DND-41 (cell line): ENCODE measurements at regions not wholly inside any gene's neighbourhood (a gene's known extent, or its start where the extent isn't known, plus 50 kb on each side); places are given as distances from the start of the nearest gene placed in this dataset.

Source experiments
- ATAC-seq: fragments of 200-7000 bp; cut with Tn5 transposase; 3 replicates; pipeline ENCODE4 v1.9.1; 2021; ENCODE audit warnings: low read depth; ENCODE audit not compliant: insufficient read depth
- DNase-seq: peaks from one replicate; pipeline ENCODE4 v3.0.0-alpha.2; 2020
- H2AFZ ChIP-seq: 2 replicates; pipeline ENCODE4 v1.6.0; 2012; ENCODE audit warnings: low read depth, low read length
- H3K27ac ChIP-seq: 2 replicates; pipeline ENCODE4 v1.5.1; 2012; ENCODE audit warnings: low read length, inconsistent platforms
- H3K27me3 ChIP-seq: fragments of 200-600 bp; sonication (generic); 2 replicates; pipeline ENCODE4 v1.6.0; 2012; ENCODE audit warnings: low read length, mild to moderate bottlenecking, inconsistent platforms; ENCODE audit not compliant: insufficient read depth, poor library complexity
- H3K36me3 ChIP-seq: 2 replicates; pipeline ENCODE4 v1.5.1; 2012; ENCODE audit warnings: low read length, inconsistent platforms; ENCODE audit not compliant: insufficient read depth
- H3K4me1 ChIP-seq: 2 replicates; pipeline ENCODE4 v1.5.1; 2012; ENCODE audit warnings: mild to moderate bottlenecking, low read length; ENCODE audit not compliant: insufficient read depth
- H3K4me2 ChIP-seq: 2 replicates; pipeline ENCODE4 v1.6.0; 2012; ENCODE audit warnings: mild to moderate bottlenecking, moderate library complexity, low read length, inconsistent platforms; ENCODE audit not compliant: insufficient read depth
- H3K4me3 ChIP-seq, 2 experiments: fragments of 200-600 bp in 1 of 2; shearing (Covaris generic) in 1 of 2; 2 replicates each; pipeline ENCODE4 v1.5.1; 2012 to 2016; ENCODE audit warnings: inconsistent platforms in 2 of 2, low read length in 2 of 2, mild to moderate bottlenecking in 2 of 2, low read depth in 1 of 2, moderate library complexity in 1 of 2
- H3K79me2 ChIP-seq: 2 replicates; pipeline ENCODE4 v1.6.0; 2012; ENCODE audit warnings: low read length, inconsistent platforms; ENCODE audit not compliant: insufficient read depth
- H3K9ac ChIP-seq: 2 replicates; pipeline ENCODE4 v1.6.0; 2012; ENCODE audit warnings: low read depth, mild to moderate bottlenecking, inconsistent platforms, low read length, moderate library complexity
- H3K9me3 ChIP-seq: 2 replicates; pipeline ENCODE4 v1.5.1; 2012; ENCODE audit warnings: low read length, moderate library complexity, mild to moderate bottlenecking, inconsistent platforms; ENCODE audit not compliant: insufficient read depth, severe bottlenecking
- H4K20me1 ChIP-seq: 2 replicates; pipeline ENCODE4 v1.6.0; 2012; ENCODE audit warnings: low read length; ENCODE audit not compliant: insufficient read depth
- EZH2 ChIP-seq: IDR thresholded peaks from 3 replicates; pipeline ENCODE4 v1.6.1; 2012; ENCODE audit warnings: borderline replicate concordance, low read depth, mild to moderate bottlenecking, moderate library complexity, low read length, inconsistent platforms; ENCODE audit not compliant: severe bottlenecking
- TF ChIP-seq, protein P1 (sequence below): IDR thresholded peaks from 2 replicates; pipeline ENCODE4 v1.5.1; 2012; ENCODE audit warnings: borderline replicate concordance, low read length, moderate library complexity, mild to moderate bottlenecking; ENCODE audit not compliant: poor library complexity, severe bottlenecking; ENCODE audit errors: extremely low read depth

DNA sequence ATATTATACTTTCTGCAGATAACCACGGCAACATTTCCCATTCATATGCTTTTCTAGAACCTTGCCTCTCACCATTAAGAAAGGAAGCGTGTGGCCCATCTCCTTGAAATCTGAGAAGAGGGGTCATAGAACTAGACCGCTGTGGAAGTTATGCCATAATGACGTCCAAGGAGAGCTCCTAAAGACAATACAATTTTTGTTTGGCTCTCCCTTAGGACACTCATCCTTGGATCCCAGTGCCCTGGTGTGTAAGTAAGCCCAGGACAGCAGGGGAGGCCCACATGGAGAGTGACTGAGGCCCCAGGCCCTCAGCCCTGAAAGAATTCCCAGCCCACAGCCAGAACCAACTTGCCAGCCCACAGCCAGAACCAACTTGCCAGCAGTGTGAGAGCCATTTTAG, 379.6 kb downstream of the FOXA2 start:
- no peaks in the 10 kb centered on the region for H3K36me3 ChIP-seq
- H2AFZ ChIP-seq: no peak overlapping the region; the same call in 1 of the 2 replicates
- H3K9ac ChIP-seq: no peak overlapping the region
- ATAC-seq (no peak), DNase-seq (no peak)
- no peaks in the 10 kb centered on the region for H3K4me1 ChIP-seq
- no peaks in the 10 kb centered on the region for H3K79me2 ChIP-seq
- no peaks in the 10 kb centered on the region for H3K9me3 ChIP-seq
- no peak overlapping the region for H3K4me2 ChIP-seq
- H4K20me1 ChIP-seq: no peaks in the 10 kb centered on the region
- H3K4me3 ChIP-seq: no peak overlapping the region
- no peak overlapping the region for H3K27ac ChIP-seq
- H3K27me3 ChIP-seq: no peaks in the 10 kb centered on the region
- TF ChIP-seq EZH2: no peak
- TF ChIP-seq, protein P1, sequence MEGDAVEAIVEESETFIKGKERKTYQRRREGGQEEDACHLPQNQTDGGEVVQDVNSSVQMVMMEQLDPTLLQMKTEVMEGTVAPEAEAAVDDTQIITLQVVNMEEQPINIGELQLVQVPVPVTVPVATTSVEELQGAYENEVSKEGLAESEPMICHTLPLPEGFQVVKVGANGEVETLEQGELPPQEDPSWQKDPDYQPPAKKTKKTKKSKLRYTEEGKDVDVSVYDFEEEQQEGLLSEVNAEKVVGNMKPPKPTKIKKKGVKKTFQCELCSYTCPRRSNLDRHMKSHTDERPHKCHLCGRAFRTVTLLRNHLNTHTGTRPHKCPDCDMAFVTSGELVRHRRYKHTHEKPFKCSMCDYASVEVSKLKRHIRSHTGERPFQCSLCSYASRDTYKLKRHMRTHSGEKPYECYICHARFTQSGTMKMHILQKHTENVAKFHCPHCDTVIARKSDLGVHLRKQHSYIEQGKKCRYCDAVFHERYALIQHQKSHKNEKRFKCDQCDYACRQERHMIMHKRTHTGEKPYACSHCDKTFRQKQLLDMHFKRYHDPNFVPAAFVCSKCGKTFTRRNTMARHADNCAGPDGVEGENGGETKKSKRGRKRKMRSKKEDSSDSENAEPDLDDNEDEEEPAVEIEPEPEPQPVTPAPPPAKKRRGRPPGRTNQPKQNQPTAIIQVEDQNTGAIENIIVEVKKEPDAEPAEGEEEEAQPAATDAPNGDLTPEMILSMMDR: no peak

DNA sequence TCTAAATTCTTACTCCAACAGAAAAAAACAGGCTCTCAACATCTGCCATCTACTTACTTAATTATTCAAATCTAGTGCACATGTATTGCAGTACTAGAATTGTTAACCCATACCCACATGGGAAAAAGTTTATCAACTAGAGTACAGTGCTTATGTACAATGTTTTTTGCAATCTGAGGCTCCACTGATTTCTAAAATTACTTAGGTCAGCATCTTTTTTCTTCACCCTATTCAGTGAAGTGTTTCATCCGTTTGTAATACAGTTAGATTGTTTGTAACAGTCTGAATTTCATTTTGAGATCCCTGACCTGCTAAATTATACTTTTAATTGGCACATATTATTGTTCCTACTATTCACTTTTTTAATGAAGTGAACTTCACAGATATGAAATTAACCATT, 402.2 kb downstream of the FOXA2 start:
- no peak overlapping the region for H2AFZ ChIP-seq
- DNase-seq (no peak), ATAC-seq (no peak)
- no peaks in the 10 kb centered on the region for H3K9me3 ChIP-seq
- H3K79me2 ChIP-seq: no peaks in the 10 kb centered on the region
- no peak overlapping the region for H3K4me3 ChIP-seq
- H3K27me3 ChIP-seq: no peaks in the 10 kb centered on the region
- H3K36me3 ChIP-seq: no peaks in the 10 kb centered on the region
- TF ChIP-seq, protein P1: no peak
- no peak overlapping the region for H3K27ac ChIP-seq
- H4K20me1 ChIP-seq: no peaks in the 10 kb centered on the region
- H3K9ac ChIP-seq: no peak overlapping the region
- no peak overlapping the region for H3K4me2 ChIP-seq
- no peaks in the 10 kb centered on the region for H3K4me1 ChIP-seq

DNA sequence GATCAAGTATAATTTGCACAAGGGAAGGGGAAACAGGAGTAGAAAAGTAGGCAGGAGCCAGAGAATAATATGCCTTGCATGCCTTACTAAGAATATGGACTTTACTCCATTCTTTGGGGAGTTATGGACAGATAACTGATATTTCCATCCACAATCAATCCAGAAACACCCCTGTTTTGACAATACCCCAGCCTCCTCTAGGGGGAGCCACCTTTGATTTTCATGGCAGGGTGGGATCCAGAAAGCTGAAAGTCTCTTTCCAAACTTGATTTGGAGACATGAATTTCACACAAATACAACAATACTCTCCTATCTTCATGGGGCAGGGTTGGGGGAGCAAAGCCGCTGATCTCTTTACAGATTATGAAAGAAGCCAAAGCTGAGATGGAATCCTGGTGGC, 404.1 kb downstream of the FOXA2 start:
- Histone ChIP-seq H3K4me3 (no peak overlapping the region), H3K4me2 (no peak overlapping the region), H3K9me3 (no peaks in the 10 kb centered on the region), H3K36me3 (no peaks in the 10 kb centered on the region), H4K20me1 (no peaks in the 10 kb centered on the region), H3K9ac (no peak overlapping the region), H2AFZ (no peak overlapping the region), H3K27ac (no peak overlapping the region), H3K79me2 (no peaks in the 10 kb centered on the region), H3K27me3 (no peaks in the 10 kb centered on the region), H3K4me1 (no peaks in the 10 kb centered on the region)
- ATAC-seq (no peak), DNase-seq (peak; percentile 11)
- no peak for TF ChIP-seq EZH2
- TF ChIP-seq, protein P1: peak; percentile 61

DNA sequence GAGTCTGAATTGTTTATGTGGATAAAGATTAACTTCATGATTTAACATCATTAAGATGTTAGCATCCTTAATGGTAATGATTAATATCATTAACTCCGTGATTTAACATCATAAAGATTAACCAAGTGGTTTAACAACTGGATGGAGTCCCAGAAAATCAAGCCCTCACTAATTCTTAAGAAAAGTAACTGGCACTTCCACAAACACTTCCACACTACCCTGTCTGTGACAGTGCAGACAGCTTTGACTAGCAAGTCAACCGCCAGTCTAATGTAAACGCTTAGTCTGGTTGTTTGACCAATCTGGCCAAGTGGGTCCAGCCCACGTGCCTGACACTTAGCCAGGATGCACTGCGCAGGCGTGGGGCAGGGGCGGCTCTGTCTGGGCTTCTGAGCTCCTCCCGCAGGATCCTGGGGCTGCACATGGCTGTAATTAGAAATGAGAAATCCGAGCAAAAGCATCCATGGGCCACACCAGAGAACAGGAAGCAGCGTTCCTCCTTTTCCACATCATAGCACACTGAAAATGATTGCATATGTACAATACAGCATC, 424.2 kb downstream of the FOXA2 start:
- Histone ChIP-seq H3K36me3 (no peaks in the 10 kb centered on the region), H3K27ac (no peak overlapping the region), H3K9me3 (no peaks in the 10 kb centered on the region), H3K4me2 (no peak overlapping the region), H4K20me1 (no peaks in the 10 kb centered on the region), H3K9ac (no peak overlapping the region), H3K79me2 (no peaks in the 10 kb centered on the region), H3K4me1 (no peaks in the 10 kb centered on the region), H2AFZ (no peak overlapping the region), H3K4me3 (no peak overlapping the region), H3K27me3 (peaks cover 21% of the 10 kb centered on the region)
- ATAC-seq: no peak
- TF ChIP-seq, protein P1: no peak
- TF ChIP-seq EZH2: no peak
- no peak for DNase-seq
